Brain microvascular endothelial cell (primary cell): ENCODE measurements at regions not wholly inside any gene's neighbourhood (a gene's known extent, or its start where the extent isn't known, plus 50 kb on each side); places are given as distances from the start of the nearest gene placed in this dataset.

Experiments
- DNase-seq: peaks from one replicate; pipeline ENCODE4 v3.0.0-alpha.2; 2020
- H3K27ac ChIP-seq: fragments of 250-450 bp; sonication (Bioruptor Pico); 2 replicates; pipeline ENCODE4 v1.5.1; 2020; ENCODE audit warnings: mild to moderate bottlenecking, moderate library complexity
- H3K27me3 ChIP-seq: fragments of 250-450 bp; sonication (Bioruptor Pico); replicated peaks from 2 replicates; pipeline ENCODE4 v1.5.1; 2020; ENCODE audit warnings: mild to moderate bottlenecking
- H3K36me3 ChIP-seq: fragments of 250-450 bp; sonication (Bioruptor Pico); replicated peaks from 2 replicates; pipeline ENCODE4 v1.5.1; 2020; ENCODE audit warnings: mild to moderate bottlenecking
- H3K4me3 ChIP-seq: 2 replicates; pipeline ENCODE4 v1.5.1; 2011; ENCODE audit warnings: low read depth, mild to moderate bottlenecking, control low read depth, low read length, moderate library complexity
- CTCF ChIP-seq: IDR thresholded peaks from 2 replicates; pipeline ENCODE4 v1.5.1; 2011; ENCODE audit warnings: low read depth, mild to moderate bottlenecking, moderate library complexity, low read length, control low read depth, inconsistent platforms; ENCODE audit errors: missing control alignments
- in situ Hi-C: cut with HindIII; loops from 2 replicates; pipeline ENCODE4 v1.10.0; 2017; ENCODE audit warnings: low sequenced_read_pairs, low pct_ligation_motif_present

- in situ Hi-C loops = no loop called here
- Histone ChIP-seq H3K36me3 (no peaks in the 10 kb centered on the region), H3K27me3 (no peaks in the 10 kb centered on the region), H3K27ac (no peak overlapping the region), H3K4me3 (no peak overlapping the region)
- TF ChIP-seq CTCF = no peak
- no peak for DNase-seq
Measured at GRCh38 chr10:36362257-36362656, 720.2 kb upstream of the FZD8 start.

GRCh38 chr10:36358736-36359135 is 716.6 kb upstream of the FZD8 start:
- Histone ChIP-seq H3K4me3 (no peak overlapping the region), H3K36me3 (no peaks in the 10 kb centered on the region), H3K27ac (no peak overlapping the region), H3K27me3 (no peaks in the 10 kb centered on the region)
- in situ Hi-C loops = no loop called here
- TF ChIP-seq CTCF = no peak
- no peak for DNase-seq

- no peak for TF ChIP-seq CTCF
- no peaks in the 10 kb centered on the region for H3K27me3 ChIP-seq
- H3K4me3 ChIP-seq = no peak overlapping the region
- DNase-seq = no peak
- no peak overlapping the region for H3K27ac ChIP-seq
- in situ Hi-C loops = no loop called here
- H3K36me3 ChIP-seq = no peaks in the 10 kb centered on the region
Measured at GRCh38 chr10:36354633-36355032, 712.5 kb upstream of the FZD8 start.

GRCh38 chr10:36351159-36351558 is 709.1 kb upstream of the FZD8 start:
- Histone ChIP-seq H3K4me3 (no peak overlapping the region), H3K36me3 (no peaks in the 10 kb centered on the region), H3K27me3 (no peaks in the 10 kb centered on the region), H3K27ac (no peak overlapping the region)
- TF ChIP-seq CTCF = no peak
- in situ Hi-C loops = no loop called here
- no peak for DNase-seq

- peak; percentile 95 for DNase-seq
- TF ChIP-seq CTCF = peak; percentile 18
- Histone ChIP-seq H3K4me3 (no peak overlapping the region), H3K27me3 (no peaks in the 10 kb centered on the region), H3K36me3 (no peaks in the 10 kb centered on the region), H3K27ac (peak overlapping the region; percentile 52)
- in situ Hi-C loops = no loop called here
Measured at GRCh38 chr10:36349445-36350078, 707.5 kb upstream of the FZD8 start.

- H3K36me3 ChIP-seq = no peaks in the 10 kb centered on the region
- no peaks in the 10 kb centered on the region for H3K27me3 ChIP-seq
- no peak overlapping the region for H3K27ac ChIP-seq
- DNase-seq = no peak
- no peak overlapping the region for H3K4me3 ChIP-seq
- TF ChIP-seq CTCF = no peak
- in situ Hi-C loops = no loop called here
Measured at GRCh38 chr10:36345807-36346206, 703.7 kb upstream of the FZD8 start.
